ENCODE measurements at regions not wholly inside any gene's neighbourhood (a gene's known extent, or its start where the extent isn't known, plus 50 kb on each side); places are given as distances from the start of the nearest gene placed in this dataset.

DNA sequence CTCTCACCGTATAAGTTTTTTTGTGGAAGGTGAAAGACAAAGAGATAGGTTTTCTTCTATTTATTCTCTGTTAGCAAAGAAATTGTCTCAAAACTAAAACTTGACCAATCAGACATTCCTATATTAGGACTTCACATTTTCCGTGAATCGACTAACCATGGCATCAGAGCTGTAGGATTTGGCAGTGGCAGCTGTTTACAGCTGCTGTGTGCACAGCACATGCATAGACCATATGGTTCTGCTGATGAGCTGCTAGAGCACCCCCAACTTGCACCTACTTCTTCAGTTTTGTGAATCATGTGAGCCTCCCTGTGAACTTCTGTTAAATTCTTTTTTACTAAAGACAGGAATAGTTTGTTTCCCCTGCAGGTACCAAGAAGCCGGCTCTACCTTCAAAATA is 157.9 kb downstream of the RFX6 start (continued):
- no peak for TF ChIP-seq ARID4B (CRISPR knock-in tag; IDR thresholded peaks at IDR 0.05; ENCODE audit: borderline replicate concordance)
- TF ChIP-seq IRF2 (CRISPR knock-in tag; IDR thresholded peaks at IDR 0.05; ENCODE audit: borderline replicate concordance, low read depth) = no peak
- TF ChIP-seq SMAD3 (CRISPR knock-in tag; IDR thresholded peaks at IDR 0.05; ENCODE audit: borderline replicate concordance) = no peak
- TF ChIP-seq, protein P1, sequence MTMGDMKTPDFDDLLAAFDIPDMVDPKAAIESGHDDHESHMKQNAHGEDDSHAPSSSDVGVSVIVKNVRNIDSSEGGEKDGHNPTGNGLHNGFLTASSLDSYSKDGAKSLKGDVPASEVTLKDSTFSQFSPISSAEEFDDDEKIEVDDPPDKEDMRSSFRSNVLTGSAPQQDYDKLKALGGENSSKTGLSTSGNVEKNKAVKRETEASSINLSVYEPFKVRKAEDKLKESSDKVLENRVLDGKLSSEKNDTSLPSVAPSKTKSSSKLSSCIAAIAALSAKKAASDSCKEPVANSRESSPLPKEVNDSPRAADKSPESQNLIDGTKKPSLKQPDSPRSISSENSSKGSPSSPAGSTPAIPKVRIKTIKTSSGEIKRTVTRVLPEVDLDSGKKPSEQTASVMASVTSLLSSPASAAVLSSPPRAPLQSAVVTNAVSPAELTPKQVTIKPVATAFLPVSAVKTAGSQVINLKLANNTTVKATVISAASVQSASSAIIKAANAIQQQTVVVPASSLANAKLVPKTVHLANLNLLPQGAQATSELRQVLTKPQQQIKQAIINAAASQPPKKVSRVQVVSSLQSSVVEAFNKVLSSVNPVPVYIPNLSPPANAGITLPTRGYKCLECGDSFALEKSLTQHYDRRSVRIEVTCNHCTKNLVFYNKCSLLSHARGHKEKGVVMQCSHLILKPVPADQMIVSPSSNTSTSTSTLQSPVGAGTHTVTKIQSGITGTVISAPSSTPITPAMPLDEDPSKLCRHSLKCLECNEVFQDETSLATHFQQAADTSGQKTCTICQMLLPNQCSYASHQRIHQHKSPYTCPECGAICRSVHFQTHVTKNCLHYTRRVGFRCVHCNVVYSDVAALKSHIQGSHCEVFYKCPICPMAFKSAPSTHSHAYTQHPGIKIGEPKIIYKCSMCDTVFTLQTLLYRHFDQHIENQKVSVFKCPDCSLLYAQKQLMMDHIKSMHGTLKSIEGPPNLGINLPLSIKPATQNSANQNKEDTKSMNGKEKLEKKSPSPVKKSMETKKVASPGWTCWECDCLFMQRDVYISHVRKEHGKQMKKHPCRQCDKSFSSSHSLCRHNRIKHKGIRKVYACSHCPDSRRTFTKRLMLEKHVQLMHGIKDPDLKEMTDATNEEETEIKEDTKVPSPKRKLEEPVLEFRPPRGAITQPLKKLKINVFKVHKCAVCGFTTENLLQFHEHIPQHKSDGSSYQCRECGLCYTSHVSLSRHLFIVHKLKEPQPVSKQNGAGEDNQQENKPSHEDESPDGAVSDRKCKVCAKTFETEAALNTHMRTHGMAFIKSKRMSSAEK (CRISPR knock-in tag; IDR thresholded peaks at IDR 0.05; ENCODE audit: borderline replicate concordance) = no peak
- TF ChIP-seq, protein P2, sequence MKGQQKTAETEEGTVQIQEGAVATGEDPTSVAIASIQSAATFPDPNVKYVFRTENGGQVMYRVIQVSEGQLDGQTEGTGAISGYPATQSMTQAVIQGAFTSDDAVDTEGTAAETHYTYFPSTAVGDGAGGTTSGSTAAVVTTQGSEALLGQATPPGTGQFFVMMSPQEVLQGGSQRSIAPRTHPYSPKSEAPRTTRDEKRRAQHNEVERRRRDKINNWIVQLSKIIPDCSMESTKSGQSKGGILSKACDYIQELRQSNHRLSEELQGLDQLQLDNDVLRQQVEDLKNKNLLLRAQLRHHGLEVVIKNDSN (CRISPR knock-in tag; IDR thresholded peaks at IDR 0.05) = no peak
- no peak for TF ChIP-seq PRDM15 (CRISPR knock-in tag; IDR thresholded peaks at IDR 0.05)

GRCh38 chr6:117050301-117050700 is 173.3 kb downstream of the RFX6 start:
- Mint-ChIP-seq H3K4me3 (no peak overlapping the region), H3K9me3 (peaks cover 23% of the 10 kb centered on the region)
- TF ChIP-seq ERG (CRISPR knock-in tag; IDR thresholded peaks at IDR 0.05) = no peak
- TF ChIP-seq AFF4 (CRISPR knock-in tag; IDR thresholded peaks at IDR 0.05; ENCODE audit: borderline replicate concordance) = no peak
- TF ChIP-seq, protein P3, sequence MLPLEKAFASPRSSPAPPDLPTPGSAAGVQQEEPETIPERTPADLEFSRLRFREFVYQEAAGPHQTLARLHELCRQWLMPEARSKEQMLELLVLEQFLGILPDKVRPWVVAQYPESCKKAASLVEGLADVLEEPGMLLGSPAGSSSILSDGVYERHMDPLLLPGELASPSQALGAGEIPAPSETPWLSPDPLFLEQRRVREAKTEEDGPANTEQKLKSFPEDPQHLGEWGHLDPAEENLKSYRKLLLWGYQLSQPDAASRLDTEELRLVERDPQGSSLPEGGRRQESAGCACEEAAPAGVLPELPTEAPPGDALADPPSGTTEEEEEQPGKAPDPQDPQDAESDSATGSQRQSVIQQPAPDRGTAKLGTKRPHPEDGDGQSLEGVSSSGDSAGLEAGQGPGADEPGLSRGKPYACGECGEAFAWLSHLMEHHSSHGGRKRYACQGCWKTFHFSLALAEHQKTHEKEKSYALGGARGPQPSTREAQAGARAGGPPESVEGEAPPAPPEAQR (CRISPR knock-in tag; IDR thresholded peaks at IDR 0.05) = no peak
- TF ChIP-seq ZNF416 (CRISPR knock-in tag; IDR thresholded peaks at IDR 0.05) = no peak
- TF ChIP-seq, protein P4, sequence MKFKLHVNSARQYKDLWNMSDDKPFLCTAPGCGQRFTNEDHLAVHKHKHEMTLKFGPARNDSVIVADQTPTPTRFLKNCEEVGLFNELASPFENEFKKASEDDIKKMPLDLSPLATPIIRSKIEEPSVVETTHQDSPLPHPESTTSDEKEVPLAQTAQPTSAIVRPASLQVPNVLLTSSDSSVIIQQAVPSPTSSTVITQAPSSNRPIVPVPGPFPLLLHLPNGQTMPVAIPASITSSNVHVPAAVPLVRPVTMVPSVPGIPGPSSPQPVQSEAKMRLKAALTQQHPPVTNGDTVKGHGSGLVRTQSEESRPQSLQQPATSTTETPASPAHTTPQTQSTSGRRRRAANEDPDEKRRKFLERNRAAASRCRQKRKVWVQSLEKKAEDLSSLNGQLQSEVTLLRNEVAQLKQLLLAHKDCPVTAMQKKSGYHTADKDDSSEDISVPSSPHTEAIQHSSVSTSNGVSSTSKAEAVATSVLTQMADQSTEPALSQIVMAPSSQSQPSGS (CRISPR knock-in tag; IDR thresholded peaks at IDR 0.05; ENCODE audit: borderline replicate concordance, low read depth) = no peak

More at GRCh38 chr6:117050301-117050700, 173.3 kb downstream of the RFX6 start:
- H3K4me1 Mint-ChIP-seq = no peaks in the 10 kb centered on the region
- H3K36me3 Mint-ChIP-seq = no peaks in the 10 kb centered on the region
- H3K27me3 Mint-ChIP-seq (ENCODE audit: low read depth) = no peaks in the 10 kb centered on the region
- ATAC-seq (no peak), DNase-seq (ENCODE audit: low spot score) (no peak)
- POLR2A ChIA-PET = no interaction called here
- CTCF ChIA-PET = no interaction called here
- no peak overlapping the region for H3K27ac Mint-ChIP-seq
